ENCODE measurements at regions not wholly inside any gene's neighbourhood (a gene's known extent, or its start where the extent isn't known, plus 50 kb on each side); places are given as distances from the start of the nearest gene placed in this dataset.

DNA sequence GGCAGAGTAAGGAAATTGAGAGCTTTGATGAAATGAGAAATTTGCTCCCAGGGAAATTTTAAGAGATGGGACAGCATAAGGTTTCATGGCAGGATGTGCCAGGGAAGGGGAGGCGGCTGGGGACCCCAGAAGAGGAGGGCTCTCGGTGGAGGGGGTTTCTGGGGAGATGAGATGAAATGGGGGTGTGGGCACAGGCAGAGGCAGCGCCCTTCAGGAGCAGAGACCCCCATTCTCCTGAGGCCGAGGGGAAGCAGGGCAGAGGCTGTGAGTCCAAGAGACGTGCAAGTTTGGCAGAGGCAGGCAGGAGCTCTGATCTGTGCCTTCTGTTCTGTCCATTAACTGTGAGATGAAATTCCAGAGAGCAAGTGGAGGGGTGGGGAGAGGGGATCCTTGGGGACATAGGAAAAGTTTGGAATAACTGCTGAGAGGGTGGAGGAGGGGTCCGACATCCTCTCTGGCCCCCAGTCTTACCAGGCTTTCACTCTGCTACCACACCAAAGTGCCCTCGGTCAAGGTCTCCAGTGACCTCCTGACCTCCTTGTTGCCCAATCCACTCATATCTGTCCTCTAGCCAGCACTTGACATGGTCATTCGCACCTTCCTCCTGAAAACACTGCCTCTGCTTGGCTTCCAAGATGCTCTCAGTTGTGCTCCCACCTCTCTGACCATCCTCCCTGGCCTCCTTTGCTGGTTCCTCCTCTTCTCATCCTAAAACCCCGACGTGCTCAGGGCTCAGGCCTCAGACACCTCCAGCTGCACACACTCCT lies 108.1 kb upstream of the MVB12B start:
- no peak overlapping the region for H2AFZ ChIP-seq (ENCODE audit: low read depth)
- no peak overlapping the region for H3K27ac ChIP-seq
- H3K4me2 ChIP-seq, result no peak overlapping the region

DNA sequence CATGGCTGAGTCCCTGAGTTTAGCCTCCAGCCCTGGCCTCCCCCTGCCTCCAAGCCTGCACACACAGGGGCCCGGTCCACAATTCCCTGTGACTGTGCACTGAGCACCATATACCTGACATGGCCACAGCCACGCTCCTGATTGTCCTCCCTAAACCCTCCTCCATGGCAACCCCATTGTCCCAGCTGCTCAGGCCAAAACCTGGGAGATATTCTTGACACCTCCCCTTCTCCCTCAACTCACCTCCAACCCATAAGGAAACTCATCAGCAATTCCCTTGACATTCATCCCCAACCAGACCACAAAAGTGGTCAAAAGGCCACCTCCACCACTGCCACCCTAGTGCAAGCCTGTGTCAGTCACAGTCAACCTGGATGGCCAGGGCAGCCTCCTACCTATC lies 107.5 kb upstream of the MVB12B start:
- H3K79me2 ChIP-seq (ENCODE audit: insufficient read depth, low read depth), result no peaks in the 10 kb centered on the region
- no peaks in the 10 kb centered on the region for H3K36me3 ChIP-seq (ENCODE audit: insufficient read depth)
- no peaks in the 10 kb centered on the region for H3K4me1 ChIP-seq (ENCODE audit: low read depth, poor library complexity, severe bottlenecking)
- H3K27me3 ChIP-seq (ENCODE audit: insufficient read depth, low read depth), result no peaks in the 10 kb centered on the region; the same call in 1 of the 2 replicates
- H3K4me3 ChIP-seq (IDR thresholded peaks at IDR 0.05; ENCODE audit: insufficient read depth, low read depth, low read length), result no peak overlapping the region
- H3K4me2 ChIP-seq, result no peak overlapping the region
- no peak for TF ChIP-seq CTCF (conservative IDR thresholded peaks at IDR 0.05; ENCODE audit: low read depth, low read length)
- H2AFZ ChIP-seq (ENCODE audit: low read depth), result no peak overlapping the region
- no peak overlapping the region for H3K9ac ChIP-seq
- H4K20me1 ChIP-seq (ENCODE audit: insufficient read depth), result no peaks in the 10 kb centered on the region
- no peak overlapping the region for H3K27ac ChIP-seq

More for the DNA sequence above, 108.1 kb upstream of the MVB12B start:
- H3K4me1 ChIP-seq (ENCODE audit: low read depth, poor library complexity, severe bottlenecking), result no peaks in the 10 kb centered on the region
- H3K36me3 ChIP-seq (ENCODE audit: insufficient read depth), result no peaks in the 10 kb centered on the region
- no peaks in the 10 kb centered on the region for H3K79me2 ChIP-seq (ENCODE audit: insufficient read depth, low read depth)
- H3K9ac ChIP-seq, result no peak overlapping the region
- no peak for TF ChIP-seq CTCF (conservative IDR thresholded peaks at IDR 0.05; ENCODE audit: low read depth, low read length)
- H3K27me3 ChIP-seq (ENCODE audit: insufficient read depth, low read depth), result no peaks in the 10 kb centered on the region; the same call in 1 of the 2 replicates
- H3K4me3 ChIP-seq (IDR thresholded peaks at IDR 0.05; ENCODE audit: insufficient read depth, low read depth, low read length), result no peak overlapping the region
- no peaks in the 10 kb centered on the region for H4K20me1 ChIP-seq (ENCODE audit: insufficient read depth)

DNA sequence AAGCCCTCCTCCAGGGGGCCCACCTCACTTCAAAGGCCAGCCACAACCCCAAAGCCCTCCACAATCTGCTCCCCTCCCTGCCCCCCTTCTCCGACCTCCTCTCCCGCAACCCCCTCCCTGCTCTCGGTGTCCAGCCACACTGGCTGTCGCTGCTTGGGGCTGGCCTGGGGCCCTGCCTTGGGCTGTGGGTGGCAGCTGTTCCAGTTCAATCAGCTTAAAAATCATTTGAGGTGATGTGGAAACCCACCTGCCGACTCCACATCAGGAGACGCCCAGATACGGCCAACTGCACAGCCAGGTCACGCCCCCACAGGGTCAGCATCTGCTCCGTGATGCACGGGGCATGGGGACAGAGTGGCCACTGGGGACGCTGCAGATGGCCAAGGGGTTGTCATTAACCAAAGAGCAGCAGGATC lies 107.0 kb upstream of the MVB12B start:
- H4K20me1 ChIP-seq (ENCODE audit: insufficient read depth), result no peaks in the 10 kb centered on the region
- no peaks in the 10 kb centered on the region for H3K27me3 ChIP-seq (ENCODE audit: insufficient read depth, low read depth)
- no peak overlapping the region for H2AFZ ChIP-seq (ENCODE audit: low read depth)
- no peak for TF ChIP-seq CTCF (conservative IDR thresholded peaks at IDR 0.05; ENCODE audit: low read depth, low read length)
- no peak overlapping the region for H3K27ac ChIP-seq
- H3K4me2 ChIP-seq, result no peak overlapping the region
- H3K4me3 ChIP-seq (IDR thresholded peaks at IDR 0.05; ENCODE audit: insufficient read depth, low read depth, low read length), result no peak overlapping the region
- no peaks in the 10 kb centered on the region for H3K36me3 ChIP-seq (ENCODE audit: insufficient read depth)
- no peaks in the 10 kb centered on the region for H3K4me1 ChIP-seq (ENCODE audit: low read depth, poor library complexity, severe bottlenecking)
- no peak overlapping the region for H3K9ac ChIP-seq
- no peaks in the 10 kb centered on the region for H3K79me2 ChIP-seq (ENCODE audit: insufficient read depth, low read depth)

DNA sequence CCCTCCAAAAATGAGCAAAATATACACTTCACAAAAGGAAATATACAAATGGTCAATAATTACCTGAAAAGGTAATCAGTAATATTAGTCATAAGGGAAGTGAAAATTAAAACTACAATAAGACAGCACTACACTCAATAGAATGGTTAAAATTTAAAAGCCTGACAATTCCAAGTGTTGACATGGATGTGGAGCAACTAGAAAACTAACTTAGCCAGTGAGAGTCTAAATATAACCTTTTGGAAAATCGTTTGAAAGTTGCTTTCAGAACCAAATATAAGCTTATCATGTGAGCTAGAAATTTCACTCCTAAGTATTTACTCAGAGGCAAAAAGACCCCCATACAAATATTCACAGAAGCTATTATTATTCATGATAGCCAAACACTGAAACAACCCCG lies 105.1 kb upstream of the MVB12B start:
- H3K4me1 ChIP-seq (ENCODE audit: low read depth, poor library complexity, severe bottlenecking), result no peaks in the 10 kb centered on the region
- H3K27ac ChIP-seq, result no peak overlapping the region
- H3K4me3 ChIP-seq (IDR thresholded peaks at IDR 0.05; ENCODE audit: insufficient read depth, low read depth, low read length), result no peak overlapping the region
- H4K20me1 ChIP-seq (ENCODE audit: insufficient read depth), result no peaks in the 10 kb centered on the region
- TF ChIP-seq CTCF (conservative IDR thresholded peaks at IDR 0.05; ENCODE audit: low read depth, low read length), result no peak
- H2AFZ ChIP-seq (ENCODE audit: low read depth), result no peak overlapping the region
- H3K79me2 ChIP-seq (ENCODE audit: insufficient read depth, low read depth), result no peaks in the 10 kb centered on the region
- no peaks in the 10 kb centered on the region for H3K27me3 ChIP-seq (ENCODE audit: insufficient read depth, low read depth)
- H3K4me2 ChIP-seq, result no peak overlapping the region
- H3K9ac ChIP-seq, result no peak overlapping the region
- no peaks in the 10 kb centered on the region for H3K36me3 ChIP-seq (ENCODE audit: insufficient read depth)
